ENCODE measurements at regions not wholly inside any gene's neighbourhood (a gene's known extent, or its start where the extent isn't known, plus 50 kb on each side); places are given as distances from the start of the nearest gene placed in this dataset.

- no peak for TF ChIP-seq CTCF (IDR thresholded peaks at IDR 0.05 in 4 of 5, conservative IDR thresholded peaks at IDR 0.05 in 1 of 5)
- no peak for TF ChIP-seq POLR2A (IDR thresholded peaks at IDR 0.05)
Measured at GRCh38 chr5:104061707-104062106, 499.1 kb upstream of the NUDT12 start.
